ENCODE measurements at regions not wholly inside any gene's neighbourhood (a gene's known extent, or its start where the extent isn't known, plus 50 kb on each side); places are given as distances from the start of the nearest gene placed in this dataset.

DNA sequence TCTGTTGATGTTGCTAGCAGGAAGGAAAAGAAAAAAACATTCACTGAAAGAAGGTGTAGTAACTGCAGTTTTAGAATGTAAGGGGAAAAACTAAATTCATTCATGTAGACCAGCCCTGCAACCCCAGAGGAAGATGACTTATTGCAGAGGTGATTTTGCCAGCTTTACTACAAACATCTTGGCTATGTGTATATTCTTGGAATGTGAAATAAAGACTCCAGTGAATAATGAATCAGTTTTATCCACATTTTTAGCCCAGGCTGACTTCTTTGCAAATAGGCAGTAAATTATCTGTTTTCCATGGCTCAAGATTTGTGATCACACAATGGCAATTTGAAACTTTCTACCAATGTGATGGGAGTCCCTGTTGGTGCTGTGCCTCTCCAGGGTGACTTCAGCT lies 206.1 kb upstream of the SETBP1 start:
- H3K9me3 ChIP-seq (ENCODE audit: insufficient read depth, low read length): peaks cover 4% of the 10 kb centered on the region; the same call in 1 of the 2 replicates
- no peaks in the 10 kb centered on the region for H3K79me2 ChIP-seq (ENCODE audit: insufficient read depth, low read length)
- no peak overlapping the region for H3K9ac ChIP-seq (ENCODE audit: low read length)
- no peak overlapping the region for H3K27ac ChIP-seq (ENCODE audit: low read depth, low read length)
- no peaks in the 10 kb centered on the region for H4K20me1 ChIP-seq (ENCODE audit: low read depth, low read length)
- TF ChIP-seq, protein P1, sequence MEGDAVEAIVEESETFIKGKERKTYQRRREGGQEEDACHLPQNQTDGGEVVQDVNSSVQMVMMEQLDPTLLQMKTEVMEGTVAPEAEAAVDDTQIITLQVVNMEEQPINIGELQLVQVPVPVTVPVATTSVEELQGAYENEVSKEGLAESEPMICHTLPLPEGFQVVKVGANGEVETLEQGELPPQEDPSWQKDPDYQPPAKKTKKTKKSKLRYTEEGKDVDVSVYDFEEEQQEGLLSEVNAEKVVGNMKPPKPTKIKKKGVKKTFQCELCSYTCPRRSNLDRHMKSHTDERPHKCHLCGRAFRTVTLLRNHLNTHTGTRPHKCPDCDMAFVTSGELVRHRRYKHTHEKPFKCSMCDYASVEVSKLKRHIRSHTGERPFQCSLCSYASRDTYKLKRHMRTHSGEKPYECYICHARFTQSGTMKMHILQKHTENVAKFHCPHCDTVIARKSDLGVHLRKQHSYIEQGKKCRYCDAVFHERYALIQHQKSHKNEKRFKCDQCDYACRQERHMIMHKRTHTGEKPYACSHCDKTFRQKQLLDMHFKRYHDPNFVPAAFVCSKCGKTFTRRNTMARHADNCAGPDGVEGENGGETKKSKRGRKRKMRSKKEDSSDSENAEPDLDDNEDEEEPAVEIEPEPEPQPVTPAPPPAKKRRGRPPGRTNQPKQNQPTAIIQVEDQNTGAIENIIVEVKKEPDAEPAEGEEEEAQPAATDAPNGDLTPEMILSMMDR (IDR thresholded peaks at IDR 0.05; ENCODE audit: insufficient read depth, low read length, poor library complexity, severe bottlenecking): no peak
- no peak for TF ChIP-seq EZH2phosphoT487 (conservative IDR thresholded peaks at IDR 0.05; ENCODE audit: low read length)
- H3K4me2 ChIP-seq (ENCODE audit: low read depth, low read length, poor library complexity, severe bottlenecking): no peak overlapping the region
- no peaks in the 10 kb centered on the region for H3K27me3 ChIP-seq (ENCODE audit: low read length)
- no peak overlapping the region for H2AFZ ChIP-seq (ENCODE audit: low read depth, low read length, severe bottlenecking)
- H3K9me2 ChIP-seq (replicated peaks; ENCODE audit: insufficient read depth, low read length): no peaks in the 10 kb centered on the region
- no peaks in the 10 kb centered on the region for H3K36me3 ChIP-seq (ENCODE audit: low read length)
- H3K4me3 ChIP-seq (ENCODE audit: insufficient read depth, low read length, poor library complexity, severe bottlenecking): no peak overlapping the region
- H3F3A ChIP-seq (ENCODE audit: insufficient read depth): no peaks in the 10 kb centered on the region

DNA sequence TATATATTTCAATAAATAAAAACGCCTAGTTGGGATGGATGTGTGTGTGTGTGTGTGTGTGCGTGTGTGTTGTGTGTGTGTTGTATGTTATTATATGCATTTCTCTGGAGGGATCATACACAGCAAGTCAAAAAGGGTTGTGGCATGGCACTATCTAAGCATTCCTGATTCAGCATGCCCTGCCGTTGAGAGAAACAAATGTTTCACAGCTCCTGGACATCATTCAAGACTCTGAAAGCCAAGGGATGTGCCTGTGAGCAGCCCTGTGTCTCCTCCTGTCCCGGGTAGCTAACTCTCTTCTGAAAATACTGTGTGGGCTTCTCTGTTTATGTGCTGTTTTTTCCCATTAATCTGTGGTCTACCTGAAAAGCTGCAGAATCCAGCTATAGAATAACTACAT lies 197.9 kb upstream of the SETBP1 start:
- peaks cover 16% of the 10 kb centered on the region; the same call in 1 of the 2 replicates for H3K9me3 ChIP-seq (ENCODE audit: insufficient read depth, low read length)
- no peak overlapping the region for H3K27ac ChIP-seq (ENCODE audit: low read depth, low read length)
- H3K9me2 ChIP-seq (replicated peaks; ENCODE audit: insufficient read depth, low read length): no peaks in the 10 kb centered on the region
- H3K36me3 ChIP-seq (ENCODE audit: low read length): no peaks in the 10 kb centered on the region
- H2AFZ ChIP-seq (ENCODE audit: low read depth, low read length, severe bottlenecking): no peak overlapping the region
- H3K27me3 ChIP-seq (ENCODE audit: low read length): peaks cover 4% of the 10 kb centered on the region; the same call in 1 of the 2 replicates
- H3K9ac ChIP-seq (ENCODE audit: low read length): no peak overlapping the region
- H3K4me2 ChIP-seq (ENCODE audit: low read depth, low read length, poor library complexity, severe bottlenecking): no peak overlapping the region
- no peaks in the 10 kb centered on the region for H3F3A ChIP-seq (ENCODE audit: insufficient read depth)
- H3K4me3 ChIP-seq (ENCODE audit: insufficient read depth, low read length, poor library complexity, severe bottlenecking): no peak overlapping the region
- no peaks in the 10 kb centered on the region for H4K20me1 ChIP-seq (ENCODE audit: low read depth, low read length)
- no peaks in the 10 kb centered on the region for H3K79me2 ChIP-seq (ENCODE audit: insufficient read depth, low read length)
- TF ChIP-seq, protein P1 (IDR thresholded peaks at IDR 0.05; ENCODE audit: insufficient read depth, low read length, poor library complexity, severe bottlenecking): no peak
- TF ChIP-seq EZH2phosphoT487 (conservative IDR thresholded peaks at IDR 0.05; ENCODE audit: low read length): no peak

DNA sequence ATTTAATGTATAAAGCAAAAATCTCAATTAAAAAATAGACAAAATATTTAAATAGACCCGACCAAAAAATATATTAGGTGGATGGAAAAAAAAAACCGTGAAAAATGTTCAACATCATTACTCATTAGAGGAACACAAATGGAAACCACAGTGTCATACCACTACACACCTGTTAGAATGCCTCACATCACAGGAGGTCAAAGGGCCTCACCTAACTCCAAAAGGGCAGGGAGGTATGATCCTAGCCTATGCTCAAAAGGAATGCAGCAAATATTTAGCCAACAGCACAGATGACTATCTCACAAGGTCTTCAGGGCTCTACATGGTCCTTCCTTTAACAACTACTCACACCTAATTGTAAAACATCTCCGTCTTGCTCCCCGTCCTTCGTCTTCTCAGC lies 185.5 kb upstream of the SETBP1 start:
- H3K9me2 ChIP-seq (replicated peaks; ENCODE audit: insufficient read depth, low read length): no peaks in the 10 kb centered on the region
- no peaks in the 10 kb centered on the region for H3K79me2 ChIP-seq (ENCODE audit: insufficient read depth, low read length)
- no peaks in the 10 kb centered on the region for H3F3A ChIP-seq (ENCODE audit: insufficient read depth)
- H3K9me3 ChIP-seq (ENCODE audit: insufficient read depth, low read length): no peaks in the 10 kb centered on the region
- H3K36me3 ChIP-seq (ENCODE audit: low read length): no peaks in the 10 kb centered on the region
- no peaks in the 10 kb centered on the region for H4K20me1 ChIP-seq (ENCODE audit: low read depth, low read length)
- no peaks in the 10 kb centered on the region for H3K27me3 ChIP-seq (ENCODE audit: low read length)
- TF ChIP-seq, protein P1 (IDR thresholded peaks at IDR 0.05; ENCODE audit: insufficient read depth, low read length, poor library complexity, severe bottlenecking): no peak
- TF ChIP-seq EZH2phosphoT487 (conservative IDR thresholded peaks at IDR 0.05; ENCODE audit: low read length): no peak
- H2AFZ ChIP-seq (ENCODE audit: low read depth, low read length, severe bottlenecking): no peak overlapping the region
- no peak overlapping the region for H3K9ac ChIP-seq (ENCODE audit: low read length)
- H3K4me3 ChIP-seq (ENCODE audit: insufficient read depth, low read length, poor library complexity, severe bottlenecking): no peak overlapping the region
- H3K4me2 ChIP-seq (ENCODE audit: low read depth, low read length, poor library complexity, severe bottlenecking): no peak overlapping the region
- H3K27ac ChIP-seq (ENCODE audit: low read depth, low read length): no peak overlapping the region

Data from SU-DHL-6 (cell line).